T-helper 1 cell treated with Interleukin-12 subunit alpha and Interleukin-12 subunit beta and Interleukin-4 antibody, amounts not matched to agents 30 μg/mL and 1 μg/mL, for 36 hours (primary cell): ENCODE measurements at regions not wholly inside any gene's neighbourhood (a gene's known extent, or its start where the extent isn't known, plus 50 kb on each side); places are given as distances from the start of the nearest gene placed in this dataset.

Experiments
- H3K27ac Mint-ChIP-seq: one replicate; pipeline ENCODE4 v1.8.0; 2021; ENCODE audit warnings: mild to moderate bottlenecking, mixed read lengths
- H3K27me3 Mint-ChIP-seq: one replicate; pipeline ENCODE4 v1.8.0; 2021; ENCODE audit warnings: low read depth, mixed read lengths
- H3K36me3 Mint-ChIP-seq: one replicate; pipeline ENCODE4 v1.8.0; 2021; ENCODE audit warnings: low read depth, mixed read lengths
- H3K4me1 Mint-ChIP-seq: one replicate; pipeline ENCODE4 v1.8.0; 2021; ENCODE audit warnings: low read depth, mixed read lengths
- H3K4me3 Mint-ChIP-seq: one replicate; pipeline ENCODE4 v1.8.0; 2021; ENCODE audit warnings: mild to moderate bottlenecking, moderate library complexity, mixed read lengths
- H3K9me3 Mint-ChIP-seq: one replicate; pipeline ENCODE4 v1.8.0; 2021; ENCODE audit warnings: mixed read lengths

GRCh38 chr15:69753867-69754266 is 301.2 kb downstream of the RPLP1 start:
- H3K9me3 Mint-ChIP-seq = peaks cover 57% of the 10 kb centered on the region
- H3K4me3 Mint-ChIP-seq = no peak overlapping the region
- peaks cover 51% of the 10 kb centered on the region for H3K4me1 Mint-ChIP-seq
- peaks cover 19% of the 10 kb centered on the region for H3K27me3 Mint-ChIP-seq
- H3K36me3 Mint-ChIP-seq = peaks cover 47% of the 10 kb centered on the region
- no peak overlapping the region for H3K27ac Mint-ChIP-seq

DNA sequence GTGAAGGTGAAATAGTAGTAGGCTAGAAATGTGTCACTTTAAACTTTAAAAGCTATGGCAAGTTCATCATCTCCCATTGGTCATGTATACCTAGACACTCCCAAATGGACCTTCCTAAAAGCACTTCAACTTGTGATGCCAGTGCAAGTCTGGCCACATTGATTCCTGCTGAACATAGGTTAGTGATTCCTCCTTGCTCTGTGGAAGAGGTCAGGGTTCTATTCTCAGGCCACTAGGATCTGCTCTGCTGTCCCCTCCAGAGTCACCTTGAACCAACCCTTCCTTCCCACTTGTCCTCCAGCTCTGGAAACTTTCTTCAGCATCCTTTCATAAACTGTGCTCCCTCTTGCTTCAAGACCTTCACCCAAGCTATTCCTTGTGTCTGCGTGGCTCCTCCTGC is 301.7 kb downstream of the RPLP1 start:
- H3K36me3 Mint-ChIP-seq = peaks cover 52% of the 10 kb centered on the region
- H3K4me3 Mint-ChIP-seq = peak overlapping the region; percentile 8
- peaks cover 61% of the 10 kb centered on the region for H3K9me3 Mint-ChIP-seq
- peak overlapping the region; percentile 75 for H3K27ac Mint-ChIP-seq
- peaks cover 22% of the 10 kb centered on the region for H3K27me3 Mint-ChIP-seq
- H3K4me1 Mint-ChIP-seq = peaks cover 56% of the 10 kb centered on the region

GRCh38 chr15:69755551-69756310 is 303.1 kb downstream of the RPLP1 start:
- Mint-ChIP-seq H3K4me1 (peaks cover 62% of the 10 kb centered on the region), H3K27me3 (peaks cover 22% of the 10 kb centered on the region), H3K4me3 (peak overlapping the region; percentile 58), H3K9me3 (peaks cover 58% of the 10 kb centered on the region), H3K36me3 (peaks cover 47% of the 10 kb centered on the region), H3K27ac (peak overlapping the region; percentile 75)

DNA sequence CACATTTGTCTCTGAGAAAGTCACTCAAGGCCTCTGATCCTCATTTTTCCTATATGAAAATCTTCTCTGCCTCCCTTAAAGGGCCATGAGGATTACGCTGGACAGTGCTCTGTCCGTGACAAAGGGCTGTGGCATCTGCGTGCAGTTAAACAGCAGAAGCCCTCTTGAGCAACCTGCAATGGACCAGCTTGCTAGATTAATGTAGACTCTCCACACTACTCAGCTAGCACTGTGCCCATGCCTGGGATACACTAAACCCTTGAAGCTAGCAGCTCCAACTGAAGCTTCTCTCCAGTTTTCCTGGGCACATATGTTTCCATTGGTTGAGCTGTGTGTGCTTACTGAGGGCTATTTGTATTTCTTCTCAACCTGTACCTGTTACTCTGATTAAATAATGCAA is 303.8 kb downstream of the RPLP1 start:
- Mint-ChIP-seq H3K27ac (no peak overlapping the region), H3K27me3 (peaks cover 22% of the 10 kb centered on the region), H3K9me3 (peaks cover 59% of the 10 kb centered on the region), H3K4me1 (peaks cover 68% of the 10 kb centered on the region), H3K36me3 (peaks cover 50% of the 10 kb centered on the region), H3K4me3 (no peak overlapping the region)

DNA sequence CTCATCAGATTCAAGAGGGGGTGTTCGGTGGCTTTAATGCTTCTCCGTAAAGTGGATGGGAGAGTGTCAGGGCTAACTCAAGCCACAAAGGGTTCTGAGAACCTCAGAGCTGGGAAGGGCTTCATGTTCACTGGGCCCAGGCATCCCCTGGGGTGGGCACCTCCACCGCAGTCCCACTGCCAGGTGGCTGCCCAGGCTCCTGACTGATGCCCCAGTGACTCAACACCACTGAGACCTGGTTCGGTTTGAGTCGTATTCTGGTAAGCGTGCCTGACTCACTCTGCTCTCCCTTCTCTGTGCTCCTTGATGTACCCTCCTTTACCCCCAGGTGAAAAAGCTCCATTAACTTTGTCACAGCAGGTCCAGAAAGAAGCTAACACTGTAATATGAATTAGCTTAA is 304.6 kb downstream of the RPLP1 start:
- H3K4me3 Mint-ChIP-seq = peak overlapping the region; percentile 30
- peaks cover 58% of the 10 kb centered on the region for H3K9me3 Mint-ChIP-seq
- H3K27ac Mint-ChIP-seq = peak overlapping the region; percentile 41
- peaks cover 47% of the 10 kb centered on the region for H3K36me3 Mint-ChIP-seq
- peaks cover 18% of the 10 kb centered on the region for H3K27me3 Mint-ChIP-seq
- H3K4me1 Mint-ChIP-seq = peaks cover 75% of the 10 kb centered on the region

DNA sequence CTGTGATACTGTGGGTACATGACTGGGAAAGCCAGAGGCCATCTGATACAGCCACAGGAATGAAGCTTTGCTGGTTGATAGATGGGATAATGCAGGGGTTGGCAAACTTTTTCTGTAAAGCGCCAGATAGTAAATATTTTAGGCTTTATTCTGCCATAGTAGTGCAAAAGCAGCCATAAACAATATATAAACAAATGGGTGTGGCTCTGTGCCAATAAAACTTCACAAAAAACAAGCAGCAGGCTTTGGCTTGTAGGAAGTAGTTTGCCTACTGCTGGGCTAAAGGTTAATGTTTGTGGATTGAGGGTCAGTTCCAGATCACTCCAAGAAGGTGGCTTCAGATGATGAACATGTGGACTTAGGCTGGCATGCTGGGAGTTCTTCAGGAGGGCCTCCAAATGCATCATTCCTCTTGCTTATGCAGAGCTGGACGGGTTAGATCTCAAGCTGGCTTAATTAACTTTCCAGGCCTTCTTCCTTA is 305.7 kb downstream of the RPLP1 start:
- Mint-ChIP-seq H3K27ac (peak overlapping the region; percentile 87), H3K27me3 (peaks cover 12% of the 10 kb centered on the region), H3K4me1 (peaks cover 76% of the 10 kb centered on the region), H3K9me3 (peaks cover 46% of the 10 kb centered on the region), H3K4me3 (no peak overlapping the region), H3K36me3 (peaks cover 39% of the 10 kb centered on the region)

DNA sequence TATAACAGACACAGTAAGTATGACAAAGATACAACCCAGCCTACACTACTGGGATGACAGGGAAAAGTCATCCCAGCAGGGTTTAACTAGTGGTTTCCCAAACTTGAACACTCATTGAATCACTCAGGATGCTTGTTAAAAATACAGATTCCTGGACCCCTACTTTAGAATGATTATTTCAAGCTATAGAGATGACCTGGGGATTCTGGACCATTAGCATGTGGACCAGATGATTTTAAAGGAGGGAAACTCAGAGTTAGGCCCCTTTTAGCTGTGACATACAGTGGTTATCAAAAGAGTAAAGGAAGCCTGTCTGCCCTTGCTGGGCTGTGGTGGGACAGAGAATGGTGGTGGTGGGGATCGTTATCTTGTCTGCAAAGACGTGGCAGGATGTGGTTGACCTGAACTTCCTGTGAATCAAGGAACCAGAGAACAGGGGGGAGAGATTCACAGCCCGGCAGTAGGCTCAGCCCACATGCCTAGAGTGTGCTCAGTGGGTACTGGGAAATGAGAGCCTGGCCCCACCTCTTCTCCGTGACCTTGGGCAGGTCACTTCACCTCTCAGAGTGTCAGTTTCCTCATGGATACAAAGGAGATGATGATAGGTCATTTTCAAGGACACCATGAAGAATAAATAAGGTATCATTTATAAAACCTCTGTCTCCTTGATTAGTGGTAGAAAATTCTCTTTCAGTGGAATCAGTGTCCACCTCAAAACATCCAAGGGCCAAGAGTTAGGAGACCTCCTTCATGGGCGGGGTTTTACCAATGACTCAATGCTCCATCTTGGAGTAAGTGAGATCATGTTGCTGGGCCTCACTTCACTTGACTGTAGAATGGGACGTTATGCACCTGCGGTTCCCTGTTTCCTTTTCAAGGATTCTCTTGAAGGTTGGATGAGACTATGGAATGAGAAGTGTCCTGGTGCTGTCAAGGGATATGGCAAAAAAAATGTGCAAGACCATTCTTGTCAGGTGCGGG is 306.5 kb downstream of the RPLP1 start:
- Mint-ChIP-seq H3K4me3 (peak overlapping the region; percentile 48), H3K4me1 (peaks cover 76% of the 10 kb centered on the region), H3K9me3 (peaks cover 39% of the 10 kb centered on the region), H3K27me3 (peaks cover 16% of the 10 kb centered on the region), H3K36me3 (peaks cover 32% of the 10 kb centered on the region), H3K27ac (peak overlapping the region; percentile 87)

GRCh38 chr15:69760258-69760845 is 307.7 kb downstream of the RPLP1 start:
- H3K36me3 Mint-ChIP-seq = peaks cover 26% of the 10 kb centered on the region
- H3K27me3 Mint-ChIP-seq = peaks cover 11% of the 10 kb centered on the region
- peaks cover 31% of the 10 kb centered on the region for H3K9me3 Mint-ChIP-seq
- peak overlapping the region; percentile 67 for H3K27ac Mint-ChIP-seq
- H3K4me1 Mint-ChIP-seq = peaks cover 66% of the 10 kb centered on the region
- H3K4me3 Mint-ChIP-seq = peak overlapping the region; percentile 54

GRCh38 chr15:69760890-69761568 is 308.4 kb downstream of the RPLP1 start:
- Mint-ChIP-seq H3K27me3 (peaks cover 13% of the 10 kb centered on the region), H3K9me3 (peaks cover 28% of the 10 kb centered on the region), H3K4me3 (peak overlapping the region; percentile 54), H3K4me1 (peaks cover 62% of the 10 kb centered on the region), H3K36me3 (peaks cover 22% of the 10 kb centered on the region), H3K27ac (peak overlapping the region; percentile 67)

DNA sequence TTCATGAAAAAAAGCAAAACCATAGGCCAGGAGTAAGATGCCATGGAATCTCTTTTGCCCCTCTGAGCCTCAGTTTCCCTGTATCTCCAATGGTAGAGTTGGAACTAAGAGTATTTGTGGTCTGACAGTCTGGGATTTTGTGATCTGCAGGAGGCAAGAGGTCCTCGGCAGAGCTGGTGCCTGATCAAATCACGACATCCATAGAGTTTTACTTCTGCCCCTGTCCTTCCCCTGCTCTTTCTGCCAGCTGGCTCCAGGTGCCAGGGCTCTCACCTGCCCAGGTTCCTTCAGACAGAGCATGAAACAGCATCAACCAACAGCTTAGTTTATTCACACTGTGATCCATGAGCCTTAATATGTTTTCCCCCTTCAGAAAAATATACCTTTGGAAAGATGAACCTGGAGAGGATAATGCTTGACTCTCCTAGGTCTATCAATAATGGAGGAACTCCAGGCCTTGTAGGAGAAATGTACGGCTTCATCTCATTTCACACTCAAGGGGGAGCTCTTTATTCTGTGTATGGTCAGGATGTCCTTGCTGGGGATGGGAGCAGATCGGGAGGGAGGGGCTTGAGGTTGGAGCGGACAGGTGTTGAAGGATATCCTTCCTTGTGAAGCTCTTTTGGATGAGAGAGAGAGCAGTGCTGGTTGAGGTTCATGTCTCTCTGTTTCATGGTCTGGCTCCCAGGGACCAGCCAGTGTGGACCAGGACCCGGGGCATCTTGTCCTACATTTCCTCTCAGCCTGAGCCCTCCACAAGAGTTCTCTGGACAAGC is 309.9 kb downstream of the RPLP1 start:
- H3K9me3 Mint-ChIP-seq = peaks cover 35% of the 10 kb centered on the region
- peaks cover 22% of the 10 kb centered on the region for H3K27me3 Mint-ChIP-seq
- no peak overlapping the region for H3K27ac Mint-ChIP-seq
- peaks cover 52% of the 10 kb centered on the region for H3K4me1 Mint-ChIP-seq
- H3K36me3 Mint-ChIP-seq = peaks cover 16% of the 10 kb centered on the region
- no peak overlapping the region for H3K4me3 Mint-ChIP-seq

DNA sequence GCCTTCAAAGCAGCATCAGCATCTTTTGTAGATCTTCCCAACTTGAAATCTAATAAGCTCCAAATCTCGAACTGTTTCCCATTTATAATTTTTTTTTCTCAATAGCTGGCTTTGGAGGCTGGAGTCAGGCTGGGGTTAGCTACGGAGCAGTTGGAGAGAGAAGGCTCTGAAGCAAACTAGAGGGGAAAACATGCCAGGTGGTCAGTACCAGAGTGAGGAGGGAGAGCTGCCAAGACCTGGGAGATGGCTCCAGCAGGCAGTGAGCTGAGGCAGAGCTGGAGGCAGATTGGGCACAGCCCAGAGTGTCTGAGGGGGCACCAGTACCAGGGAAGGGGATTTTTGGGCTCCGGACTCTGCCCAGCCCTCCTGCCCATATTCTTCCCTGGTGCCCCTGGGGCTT is 311.2 kb downstream of the RPLP1 start:
- Mint-ChIP-seq H3K27me3 (peaks cover 21% of the 10 kb centered on the region), H3K36me3 (peaks cover 14% of the 10 kb centered on the region), H3K4me3 (no peak overlapping the region), H3K27ac (no peak overlapping the region), H3K4me1 (peaks cover 44% of the 10 kb centered on the region), H3K9me3 (peaks cover 30% of the 10 kb centered on the region)

- peaks cover 27% of the 10 kb centered on the region for H3K4me1 Mint-ChIP-seq
- H3K36me3 Mint-ChIP-seq = peaks cover 17% of the 10 kb centered on the region
- H3K27me3 Mint-ChIP-seq = peaks cover 35% of the 10 kb centered on the region
- H3K27ac Mint-ChIP-seq = no peak overlapping the region
- H3K4me3 Mint-ChIP-seq = no peak overlapping the region
- H3K9me3 Mint-ChIP-seq = peaks cover 27% of the 10 kb centered on the region
Observed at GRCh38 chr15:69766156-69766555, 313.5 kb downstream of the RPLP1 start.

- Mint-ChIP-seq H3K4me1 (peaks cover 17% of the 10 kb centered on the region), H3K27me3 (peaks cover 44% of the 10 kb centered on the region), H3K36me3 (peaks cover 15% of the 10 kb centered on the region), H3K27ac (no peak overlapping the region), H3K4me3 (no peak overlapping the region), H3K9me3 (peaks cover 26% of the 10 kb centered on the region)
Observed at GRCh38 chr15:69767191-69767590, 314.6 kb downstream of the RPLP1 start.
